ENCODE measurements at regions not wholly inside any gene's neighbourhood (a gene's known extent, or its start where the extent isn't known, plus 50 kb on each side); places are given as distances from the start of the nearest gene placed in this dataset.

DNA sequence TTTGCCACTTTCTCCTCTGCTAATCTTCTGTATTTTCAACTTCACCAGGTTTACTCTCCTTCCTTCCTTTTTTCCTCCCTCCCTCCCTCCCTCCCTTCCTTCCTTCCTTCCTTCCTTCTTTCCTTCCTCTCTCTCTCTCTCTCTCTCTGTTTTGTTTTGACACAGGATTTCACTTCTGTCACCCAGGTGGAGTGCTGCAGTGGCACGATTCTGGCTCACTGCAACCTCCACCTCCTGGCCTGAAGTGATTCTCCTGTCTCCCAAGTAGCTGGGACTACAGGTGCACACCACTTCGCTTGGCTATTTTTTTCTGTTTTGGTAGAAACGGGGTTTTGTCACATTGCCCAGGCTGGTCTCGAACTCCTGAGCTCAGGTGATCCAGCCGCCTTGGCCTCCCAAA lies 181.2 kb upstream of the BTG1 start (continued):
- no peak for TF ChIP-seq SKIL (IDR thresholded peaks at IDR 0.05; ENCODE audit: low read depth, poor library complexity, severe bottlenecking)
- TF ChIP-seq GATAD2B (conservative IDR thresholded peaks at IDR 0.05; ENCODE audit: low read depth) = no peak
- TF ChIP-seq TARDBP (IDR thresholded peaks at IDR 0.05; ENCODE audit: borderline replicate concordance) = no peak

DNA sequence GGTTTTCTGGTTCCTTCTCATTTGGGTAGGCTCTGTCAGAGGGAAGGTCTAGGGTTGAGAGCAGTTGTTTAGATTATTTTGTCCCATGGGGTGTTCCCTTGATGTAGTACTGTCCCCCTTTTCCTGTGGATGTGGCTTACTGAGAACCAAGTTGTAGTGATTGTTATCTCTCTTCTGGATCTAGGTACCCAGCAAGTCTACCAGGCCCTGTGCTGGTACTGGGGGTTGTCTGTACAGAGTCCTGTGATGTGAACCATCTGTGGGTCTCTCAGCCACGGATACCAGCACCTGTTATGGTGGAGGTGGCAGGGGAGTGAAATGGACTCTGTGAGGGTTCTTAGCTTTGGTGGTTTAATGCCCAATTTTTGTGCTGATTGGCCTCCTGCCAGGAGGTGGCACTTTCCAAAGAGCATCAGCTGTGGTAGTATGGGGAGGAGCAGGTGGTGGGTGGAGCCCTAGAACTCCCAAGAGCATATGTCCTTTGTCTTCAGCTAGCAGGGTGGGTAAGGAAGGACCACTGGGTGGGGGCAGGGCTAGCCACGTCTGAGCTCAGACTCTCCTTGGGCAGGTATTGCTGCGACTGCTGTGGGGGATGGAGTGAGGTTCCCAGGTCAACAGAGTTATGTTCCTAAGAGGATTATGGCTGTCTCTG lies 179.3 kb upstream of the BTG1 start:
- ATAC-seq (no peak), FAIRE-seq (no peak), DNase-seq (ENCODE audit: low read depth, low spot score) (no peak)
- no TSS peak for BruUV-seq (replicated peaks)
- no peaks in the 10 kb centered on the region for H3K36me3 ChIP-seq (ENCODE audit: control insufficient read depth in 2 of 2, insufficient read depth in 2 of 2, low read length in 1 of 2)
- WGBS (ENCODE audit: insufficient coverage, insufficient replicate concordance, low lambda C conversion rate, missing lambda C conversion rate) = 96% methylated on average over 3 of the region's 3 CpGs
- H3K9ac ChIP-seq (ENCODE audit: control insufficient read depth, insufficient read depth, low read length) = no peak overlapping the region
- in situ Hi-C loops (cut with MboI) (no loop called here), intact Hi-C loops (cut with micrococcal nuclease; ENCODE audit: unreplicated experiment) (no loop called here)
- H3K4me1 ChIP-seq (ENCODE audit: control insufficient read depth, insufficient read depth, low read length) = no peaks in the 10 kb centered on the region
- no peaks in the 10 kb centered on the region for H3K27me3 ChIP-seq (replicated peaks in 1 of 2; ENCODE audit: control insufficient read depth in 2 of 2, insufficient read depth in 2 of 2, low read length in 1 of 2)
- no peak overlapping the region for H2AFZ ChIP-seq (ENCODE audit: control insufficient read depth, low read depth, low read length)
- H3K79me2 ChIP-seq (ENCODE audit: control insufficient read depth, insufficient read depth, low read length) = no peaks in the 10 kb centered on the region
- no peaks in the 10 kb centered on the region for H4K20me1 ChIP-seq (ENCODE audit: control insufficient read depth, insufficient read depth)
- H3K27ac ChIP-seq (ENCODE audit: control insufficient read depth, insufficient read depth) = no peak overlapping the region
- CTCF ChIA-PET = interaction anchor here (1.1 to 1.4 kb wide), 2 partner anchors 19 to 21 kb away, joined by 3 read pairs; no protein-coding TSS in a partner anchor
- H3K9me3 ChIP-seq (replicated peaks; ENCODE audit: control insufficient read depth, insufficient read depth, low read length) = no peaks in the 10 kb centered on the region
- TF ChIP-seq LARP7 (IDR thresholded peaks at IDR 0.05) = no peak
- TF ChIP-seq ATF7 (IDR thresholded peaks at IDR 0.05; ENCODE audit: low read depth) = no peak
- TF ChIP-seq CBFB (IDR thresholded peaks at IDR 0.05; ENCODE audit: low read depth) = no peak
- TF ChIP-seq, protein P1, sequence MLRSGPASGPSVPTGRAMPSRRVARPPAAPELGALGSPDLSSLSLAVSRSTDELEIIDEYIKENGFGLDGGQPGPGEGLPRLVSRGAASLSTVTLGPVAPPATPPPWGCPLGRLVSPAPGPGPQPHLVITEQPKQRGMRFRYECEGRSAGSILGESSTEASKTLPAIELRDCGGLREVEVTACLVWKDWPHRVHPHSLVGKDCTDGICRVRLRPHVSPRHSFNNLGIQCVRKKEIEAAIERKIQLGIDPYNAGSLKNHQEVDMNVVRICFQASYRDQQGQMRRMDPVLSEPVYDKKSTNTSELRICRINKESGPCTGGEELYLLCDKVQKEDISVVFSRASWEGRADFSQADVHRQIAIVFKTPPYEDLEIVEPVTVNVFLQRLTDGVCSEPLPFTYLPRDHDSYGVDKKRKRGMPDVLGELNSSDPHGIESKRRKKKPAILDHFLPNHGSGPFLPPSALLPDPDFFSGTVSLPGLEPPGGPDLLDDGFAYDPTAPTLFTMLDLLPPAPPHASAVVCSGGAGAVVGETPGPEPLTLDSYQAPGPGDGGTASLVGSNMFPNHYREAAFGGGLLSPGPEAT (IDR thresholded peaks at IDR 0.05; ENCODE audit: low read depth) = no peak
- no peak for TF ChIP-seq SPI1 (IDR thresholded peaks at IDR 0.05; ENCODE audit: borderline replicate concordance, insufficient read depth, low read depth, low read length)
- POLR2A ChIA-PET = no interaction called here
- RAD21 ChIA-PET (ENCODE audit: unreplicated experiment) = no interaction called here
- no peak overlapping the region for H3K4me3 ChIP-seq
- H3K4me2 ChIP-seq (ENCODE audit: control insufficient read depth, insufficient read depth) = no peak overlapping the region
- SMC1A ChIA-PET (ENCODE audit: uncharacterized antibody, unreplicated experiment) = interaction anchor here (0.7 to 1.0 kb wide), 3 partner anchors 15 to 61 kb away, joined by 3 to 4 read pairs (median 3); no protein-coding TSS in a partner anchor

Measured in GM12878 (cell line).